GM23338 (cell line): ENCODE measurements at regions not wholly inside any gene's neighbourhood (a gene's known extent, or its start where the extent isn't known, plus 50 kb on each side); places are given as distances from the start of the nearest gene placed in this dataset.

Source experiments
- ATAC-seq: fragments of 200-7000 bp; cut with Tn5 transposase; 3 replicates; pipeline ENCODE4 v1.9.1; 2020
- DNase-seq: peaks from one replicate; pipeline ENCODE4 v3.0.0-alpha.2; 2015; ENCODE audit warnings: low spot score
- H2AFZ ChIP-seq: fragments of 200-600 bp; sonication (generic); 2 replicates; pipeline ENCODE4 v1.8.0; 2016; ENCODE audit warnings: antibody characterized with exemption, mild to moderate bottlenecking, moderate library complexity
- H3F3A ChIP-seq: fragments of 200-600 bp; sonication (generic); replicated peaks from 2 replicates; pipeline ENCODE4 v1.8.0; 2017; ENCODE audit warnings: antibody characterized with exemption, mixed run types, low read depth
- H3K27ac ChIP-seq: fragments of 200-600 bp; sonication (generic); 2 replicates; pipeline ENCODE4 v1.6.1; 2016; ENCODE audit warnings: low read depth
- H3K27me3 ChIP-seq: fragments of 200-600 bp; sonication (generic); 2 replicates; pipeline ENCODE4 v1.8.0; 2016; ENCODE audit warnings: mild to moderate bottlenecking, mixed run types, moderate library complexity; ENCODE audit not compliant: insufficient read depth
- H3K36me3 ChIP-seq: fragments of 200-600 bp; sonication (generic); 2 replicates; pipeline ENCODE4 v1.8.0; 2016; ENCODE audit warnings: mild to moderate bottlenecking; ENCODE audit not compliant: insufficient read depth
- H3K4me1 ChIP-seq: fragments of 200-600 bp; sonication (generic); 2 replicates; pipeline ENCODE4 v1.8.0; 2016; ENCODE audit warnings: mild to moderate bottlenecking, moderate library complexity; ENCODE audit not compliant: insufficient read depth
- H3K4me2 ChIP-seq: fragments of 200-600 bp; sonication (generic); 2 replicates; pipeline ENCODE4 v1.7.1; 2017; ENCODE audit warnings: mixed run types
- H3K4me3 ChIP-seq: fragments of 200-600 bp; sonication (generic); 2 replicates; pipeline ENCODE4 v1.6.1; 2016; ENCODE audit warnings: mixed run types
- H3K79me2 ChIP-seq: fragments of 200-600 bp; sonication (generic); replicated peaks from 2 replicates; pipeline ENCODE4 v1.8.0; 2017; ENCODE audit warnings: mild to moderate bottlenecking; ENCODE audit not compliant: insufficient read depth
- H3K9me2 ChIP-seq: fragments of 200-600 bp; sonication (generic); 2 replicates; pipeline ENCODE4 v1.8.0; 2017; ENCODE audit not compliant: insufficient read depth
- H4K20me1 ChIP-seq: fragments of 200-600 bp; sonication (generic); replicated peaks from 2 replicates; pipeline ENCODE4 v1.8.0; 2017; ENCODE audit warnings: mild to moderate bottlenecking; ENCODE audit not compliant: insufficient read depth
- H3K27ac Mint-ChIP-seq: 2 replicates; pipeline ENCODE4 v1.8.0; 2020; ENCODE audit warnings: inconsistent platforms, mild to moderate bottlenecking, moderate library complexity, mixed read lengths
- H3K27me3 Mint-ChIP-seq: 3 replicates; pipeline ENCODE4 v1.8.0; 2022; ENCODE audit warnings: low read depth, mild to moderate bottlenecking, moderate library complexity, mixed read lengths, inconsistent platforms; ENCODE audit not compliant: insufficient read depth, poor library complexity
- H3K36me3 Mint-ChIP-seq: 3 replicates; pipeline ENCODE4 v1.8.0; 2021; ENCODE audit warnings: low read depth, mild to moderate bottlenecking, inconsistent platforms, moderate library complexity, mixed read lengths
- H3K4me1 Mint-ChIP-seq: 3 replicates; pipeline ENCODE4 v1.8.0; 2020; ENCODE audit warnings: mild to moderate bottlenecking, inconsistent platforms, mixed read lengths
- H3K4me3 Mint-ChIP-seq: 3 replicates; pipeline ENCODE4 v1.8.0; 2021; ENCODE audit warnings: moderate library complexity, mild to moderate bottlenecking, inconsistent platforms, mixed read lengths
- H3K9me3 Mint-ChIP-seq: 3 replicates; pipeline ENCODE4 v1.8.0; 2020; ENCODE audit warnings: moderate library complexity, mild to moderate bottlenecking, inconsistent platforms, mixed read lengths
- CREB1 ChIP-seq: fragments of 250-450 bp; sonication (Bioruptor Pico); IDR thresholded peaks from 2 replicates; pipeline ENCODE4 v1.5.0; 2020; ENCODE audit warnings: low read depth, mild to moderate bottlenecking, moderate library complexity
- EZH2 ChIP-seq: fragments of 200-600 bp; sonication (generic); IDR thresholded peaks from one replicate; pipeline ENCODE4 v1.8.0; 2017; ENCODE audit warnings: antibody characterized with exemption, mild to moderate bottlenecking, low read depth; ENCODE audit not compliant: unreplicated experiment
- EZH2phosphoT487 ChIP-seq: fragments of 200-600 bp; sonication (generic); IDR thresholded peaks from one replicate; pipeline ENCODE4 v1.8.1; 2018; ENCODE audit warnings: antibody characterized with exemption; ENCODE audit not compliant: unreplicated experiment
- JUNB ChIP-seq: IDR thresholded peaks from one replicate; pipeline ENCODE4 v1.6.1; 2016; ENCODE audit warnings: antibody characterized with exemption; ENCODE audit not compliant: unreplicated experiment
- NANOG ChIP-seq: IDR thresholded peaks from 2 replicates; pipeline ENCODE4 v1.6.1; 2016; ENCODE audit warnings: antibody characterized with exemption, borderline replicate concordance
- POLR2AphosphoS5 ChIP-seq: IDR thresholded peaks from 2 replicates; pipeline ENCODE4 v1.6.1; 2016; ENCODE audit warnings: antibody characterized with exemption, low read depth
- STAT1 ChIP-seq: IDR thresholded peaks from one replicate; pipeline ENCODE4 v1.6.1; 2016; ENCODE audit warnings: antibody characterized with exemption; ENCODE audit not compliant: unreplicated experiment
- ZNF114 ChIP-seq: fragments of 250-450 bp; sonication (Bioruptor Pico); IDR thresholded peaks from 2 replicates; pipeline ENCODE4 v1.5.0; 2020; ENCODE audit warnings: mild to moderate bottlenecking, moderate library complexity
- TF ChIP-seq, protein P1 (sequence below): IDR thresholded peaks from one replicate; pipeline ENCODE4 v1.6.1; 2018; ENCODE audit warnings: antibody characterized with exemption; ENCODE audit not compliant: unreplicated experiment
- TF ChIP-seq, protein P2 (sequence below), 2 experiments: fragments of 200-600 bp in 1 of 2; sonication (generic) in 1 of 2; conservative IDR thresholded peaks; 2 replicates each; pipeline versions ENCODE4 v1.5.1 to v1.6.1; 2016 to 2017; ENCODE audit warnings: antibody characterized with exemption in 2 of 2, low read depth in 2 of 2, mild to moderate bottlenecking in 2 of 2, moderate library complexity in 1 of 2
- TF ChIP-seq, protein P3 (sequence below): fragments of 250-450 bp; sonication (Bioruptor Pico); IDR thresholded peaks from 2 replicates; pipeline ENCODE4 v1.5.0; 2020; ENCODE audit warnings: mild to moderate bottlenecking, moderate library complexity

DNA sequence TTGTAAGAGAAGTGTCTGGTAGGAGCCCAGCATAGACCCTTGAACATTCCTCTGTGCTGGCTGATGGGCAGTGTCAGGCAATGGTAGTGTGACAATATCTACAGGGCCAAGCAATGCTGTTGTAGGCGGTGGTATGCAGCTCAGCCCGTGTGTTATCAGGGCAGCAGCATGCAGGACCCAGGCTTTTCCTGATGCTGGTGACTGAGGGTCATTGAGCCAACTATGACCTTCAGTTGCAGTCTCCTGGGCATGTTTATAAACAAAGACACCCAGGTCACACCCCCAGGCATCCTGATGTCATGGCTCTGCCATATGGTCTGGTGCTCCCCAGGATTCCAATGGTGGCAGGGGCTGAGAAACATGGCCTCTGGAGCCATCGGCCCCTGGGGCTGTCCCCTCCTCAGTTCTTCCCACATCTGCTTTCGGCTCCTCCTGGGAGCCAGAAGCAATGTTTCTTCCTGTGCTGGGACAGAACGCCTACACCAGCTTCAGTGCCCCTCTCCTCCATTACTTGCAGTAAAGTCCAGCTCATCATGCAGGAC is 518.0 kb upstream of the HS6ST1 start:
- Histone ChIP-seq H3K4me3 (no peak overlapping the region), H3K27ac (no peak overlapping the region), H3K36me3 (no peaks in the 10 kb centered on the region), H3F3A (no peaks in the 10 kb centered on the region), H3K4me2 (no peak overlapping the region), H3K27me3 (no peaks in the 10 kb centered on the region), H3K4me1 (no peaks in the 10 kb centered on the region), H3K79me2 (no peaks in the 10 kb centered on the region), H2AFZ (no peak overlapping the region), H3K9me2 (peaks cover 8% of the 10 kb centered on the region), H4K20me1 (no peaks in the 10 kb centered on the region)
- Mint-ChIP-seq H3K4me3 (no peak overlapping the region), H3K4me1 (peaks cover 8% of the 10 kb centered on the region), H3K27me3 (peaks cover 9% of the 10 kb centered on the region), H3K36me3 (no peaks in the 10 kb centered on the region), H3K9me3 (peaks cover 3% of the 10 kb centered on the region; the same call in 2 of the 3 replicates), H3K27ac (no peak overlapping the region)
- ATAC-seq, result no peak
- TF ChIP-seq, protein P1, sequence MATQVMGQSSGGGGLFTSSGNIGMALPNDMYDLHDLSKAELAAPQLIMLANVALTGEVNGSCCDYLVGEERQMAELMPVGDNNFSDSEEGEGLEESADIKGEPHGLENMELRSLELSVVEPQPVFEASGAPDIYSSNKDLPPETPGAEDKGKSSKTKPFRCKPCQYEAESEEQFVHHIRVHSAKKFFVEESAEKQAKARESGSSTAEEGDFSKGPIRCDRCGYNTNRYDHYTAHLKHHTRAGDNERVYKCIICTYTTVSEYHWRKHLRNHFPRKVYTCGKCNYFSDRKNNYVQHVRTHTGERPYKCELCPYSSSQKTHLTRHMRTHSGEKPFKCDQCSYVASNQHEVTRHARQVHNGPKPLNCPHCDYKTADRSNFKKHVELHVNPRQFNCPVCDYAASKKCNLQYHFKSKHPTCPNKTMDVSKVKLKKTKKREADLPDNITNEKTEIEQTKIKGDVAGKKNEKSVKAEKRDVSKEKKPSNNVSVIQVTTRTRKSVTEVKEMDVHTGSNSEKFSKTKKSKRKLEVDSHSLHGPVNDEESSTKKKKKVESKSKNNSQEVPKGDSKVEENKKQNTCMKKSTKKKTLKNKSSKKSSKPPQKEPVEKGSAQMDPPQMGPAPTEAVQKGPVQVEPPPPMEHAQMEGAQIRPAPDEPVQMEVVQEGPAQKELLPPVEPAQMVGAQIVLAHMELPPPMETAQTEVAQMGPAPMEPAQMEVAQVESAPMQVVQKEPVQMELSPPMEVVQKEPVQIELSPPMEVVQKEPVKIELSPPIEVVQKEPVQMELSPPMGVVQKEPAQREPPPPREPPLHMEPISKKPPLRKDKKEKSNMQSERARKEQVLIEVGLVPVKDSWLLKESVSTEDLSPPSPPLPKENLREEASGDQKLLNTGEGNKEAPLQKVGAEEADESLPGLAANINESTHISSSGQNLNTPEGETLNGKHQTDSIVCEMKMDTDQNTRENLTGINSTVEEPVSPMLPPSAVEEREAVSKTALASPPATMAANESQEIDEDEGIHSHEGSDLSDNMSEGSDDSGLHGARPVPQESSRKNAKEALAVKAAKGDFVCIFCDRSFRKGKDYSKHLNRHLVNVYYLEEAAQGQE, result no peak
- TF ChIP-seq NANOG, result no peak
- TF ChIP-seq ZNF114 (CRISPR knock-in tag), result no peak
- TF ChIP-seq CREB1 (CRISPR knock-in tag), result no peak
- TF ChIP-seq, protein P2, sequence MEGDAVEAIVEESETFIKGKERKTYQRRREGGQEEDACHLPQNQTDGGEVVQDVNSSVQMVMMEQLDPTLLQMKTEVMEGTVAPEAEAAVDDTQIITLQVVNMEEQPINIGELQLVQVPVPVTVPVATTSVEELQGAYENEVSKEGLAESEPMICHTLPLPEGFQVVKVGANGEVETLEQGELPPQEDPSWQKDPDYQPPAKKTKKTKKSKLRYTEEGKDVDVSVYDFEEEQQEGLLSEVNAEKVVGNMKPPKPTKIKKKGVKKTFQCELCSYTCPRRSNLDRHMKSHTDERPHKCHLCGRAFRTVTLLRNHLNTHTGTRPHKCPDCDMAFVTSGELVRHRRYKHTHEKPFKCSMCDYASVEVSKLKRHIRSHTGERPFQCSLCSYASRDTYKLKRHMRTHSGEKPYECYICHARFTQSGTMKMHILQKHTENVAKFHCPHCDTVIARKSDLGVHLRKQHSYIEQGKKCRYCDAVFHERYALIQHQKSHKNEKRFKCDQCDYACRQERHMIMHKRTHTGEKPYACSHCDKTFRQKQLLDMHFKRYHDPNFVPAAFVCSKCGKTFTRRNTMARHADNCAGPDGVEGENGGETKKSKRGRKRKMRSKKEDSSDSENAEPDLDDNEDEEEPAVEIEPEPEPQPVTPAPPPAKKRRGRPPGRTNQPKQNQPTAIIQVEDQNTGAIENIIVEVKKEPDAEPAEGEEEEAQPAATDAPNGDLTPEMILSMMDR (conservative IDR thresholded peaks at IDR 0.05; ENCODE audit: low read depth in 2 of 2), result no peak
- no peak for TF ChIP-seq POLR2AphosphoS5
- DNase-seq, result no peak

DNA sequence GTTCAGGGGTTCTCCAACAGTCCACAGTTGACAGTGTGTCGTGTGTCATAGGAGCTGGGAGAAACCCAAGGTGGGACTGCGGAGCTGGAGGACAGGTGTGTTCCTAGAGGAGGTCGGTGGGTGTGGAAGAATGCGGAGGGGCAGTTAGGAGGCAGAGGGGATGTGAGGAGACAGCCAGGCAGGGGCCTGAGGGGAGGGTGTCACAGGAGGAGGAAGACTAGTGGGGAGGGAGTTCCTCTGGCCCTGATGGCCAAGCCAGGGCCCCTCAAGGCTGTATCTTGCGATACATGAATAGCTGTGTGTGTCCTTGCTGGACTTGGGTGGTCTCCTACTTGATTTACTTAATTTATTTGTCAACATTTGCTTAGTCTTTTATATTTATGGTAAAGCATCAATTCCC is 519.6 kb upstream of the HS6ST1 start:
- Histone ChIP-seq H4K20me1 (no peaks in the 10 kb centered on the region), H3K27me3 (no peaks in the 10 kb centered on the region), H3K36me3 (no peaks in the 10 kb centered on the region), H2AFZ (no peak overlapping the region), H3K9me2 (peaks cover 8% of the 10 kb centered on the region), H3K79me2 (no peaks in the 10 kb centered on the region), H3K27ac (no peak overlapping the region), H3F3A (no peaks in the 10 kb centered on the region), H3K4me3 (no peak overlapping the region), H3K4me1 (no peaks in the 10 kb centered on the region), H3K4me2 (no peak overlapping the region)
- peaks cover 5% of the 10 kb centered on the region for H3K4me1 Mint-ChIP-seq
- H3K27ac Mint-ChIP-seq, result no peak overlapping the region
- no peaks in the 10 kb centered on the region for H3K36me3 Mint-ChIP-seq
- no peak overlapping the region for H3K4me3 Mint-ChIP-seq
- ATAC-seq, result no peak
- H3K27me3 Mint-ChIP-seq, result peaks cover 8% of the 10 kb centered on the region
- peaks cover 3% of the 10 kb centered on the region; the same call in 2 of the 3 replicates for H3K9me3 Mint-ChIP-seq
- no peak for DNase-seq
- no peak for TF ChIP-seq STAT1
- no peak for TF ChIP-seq EZH2phosphoT487
- TF ChIP-seq, protein P3, sequence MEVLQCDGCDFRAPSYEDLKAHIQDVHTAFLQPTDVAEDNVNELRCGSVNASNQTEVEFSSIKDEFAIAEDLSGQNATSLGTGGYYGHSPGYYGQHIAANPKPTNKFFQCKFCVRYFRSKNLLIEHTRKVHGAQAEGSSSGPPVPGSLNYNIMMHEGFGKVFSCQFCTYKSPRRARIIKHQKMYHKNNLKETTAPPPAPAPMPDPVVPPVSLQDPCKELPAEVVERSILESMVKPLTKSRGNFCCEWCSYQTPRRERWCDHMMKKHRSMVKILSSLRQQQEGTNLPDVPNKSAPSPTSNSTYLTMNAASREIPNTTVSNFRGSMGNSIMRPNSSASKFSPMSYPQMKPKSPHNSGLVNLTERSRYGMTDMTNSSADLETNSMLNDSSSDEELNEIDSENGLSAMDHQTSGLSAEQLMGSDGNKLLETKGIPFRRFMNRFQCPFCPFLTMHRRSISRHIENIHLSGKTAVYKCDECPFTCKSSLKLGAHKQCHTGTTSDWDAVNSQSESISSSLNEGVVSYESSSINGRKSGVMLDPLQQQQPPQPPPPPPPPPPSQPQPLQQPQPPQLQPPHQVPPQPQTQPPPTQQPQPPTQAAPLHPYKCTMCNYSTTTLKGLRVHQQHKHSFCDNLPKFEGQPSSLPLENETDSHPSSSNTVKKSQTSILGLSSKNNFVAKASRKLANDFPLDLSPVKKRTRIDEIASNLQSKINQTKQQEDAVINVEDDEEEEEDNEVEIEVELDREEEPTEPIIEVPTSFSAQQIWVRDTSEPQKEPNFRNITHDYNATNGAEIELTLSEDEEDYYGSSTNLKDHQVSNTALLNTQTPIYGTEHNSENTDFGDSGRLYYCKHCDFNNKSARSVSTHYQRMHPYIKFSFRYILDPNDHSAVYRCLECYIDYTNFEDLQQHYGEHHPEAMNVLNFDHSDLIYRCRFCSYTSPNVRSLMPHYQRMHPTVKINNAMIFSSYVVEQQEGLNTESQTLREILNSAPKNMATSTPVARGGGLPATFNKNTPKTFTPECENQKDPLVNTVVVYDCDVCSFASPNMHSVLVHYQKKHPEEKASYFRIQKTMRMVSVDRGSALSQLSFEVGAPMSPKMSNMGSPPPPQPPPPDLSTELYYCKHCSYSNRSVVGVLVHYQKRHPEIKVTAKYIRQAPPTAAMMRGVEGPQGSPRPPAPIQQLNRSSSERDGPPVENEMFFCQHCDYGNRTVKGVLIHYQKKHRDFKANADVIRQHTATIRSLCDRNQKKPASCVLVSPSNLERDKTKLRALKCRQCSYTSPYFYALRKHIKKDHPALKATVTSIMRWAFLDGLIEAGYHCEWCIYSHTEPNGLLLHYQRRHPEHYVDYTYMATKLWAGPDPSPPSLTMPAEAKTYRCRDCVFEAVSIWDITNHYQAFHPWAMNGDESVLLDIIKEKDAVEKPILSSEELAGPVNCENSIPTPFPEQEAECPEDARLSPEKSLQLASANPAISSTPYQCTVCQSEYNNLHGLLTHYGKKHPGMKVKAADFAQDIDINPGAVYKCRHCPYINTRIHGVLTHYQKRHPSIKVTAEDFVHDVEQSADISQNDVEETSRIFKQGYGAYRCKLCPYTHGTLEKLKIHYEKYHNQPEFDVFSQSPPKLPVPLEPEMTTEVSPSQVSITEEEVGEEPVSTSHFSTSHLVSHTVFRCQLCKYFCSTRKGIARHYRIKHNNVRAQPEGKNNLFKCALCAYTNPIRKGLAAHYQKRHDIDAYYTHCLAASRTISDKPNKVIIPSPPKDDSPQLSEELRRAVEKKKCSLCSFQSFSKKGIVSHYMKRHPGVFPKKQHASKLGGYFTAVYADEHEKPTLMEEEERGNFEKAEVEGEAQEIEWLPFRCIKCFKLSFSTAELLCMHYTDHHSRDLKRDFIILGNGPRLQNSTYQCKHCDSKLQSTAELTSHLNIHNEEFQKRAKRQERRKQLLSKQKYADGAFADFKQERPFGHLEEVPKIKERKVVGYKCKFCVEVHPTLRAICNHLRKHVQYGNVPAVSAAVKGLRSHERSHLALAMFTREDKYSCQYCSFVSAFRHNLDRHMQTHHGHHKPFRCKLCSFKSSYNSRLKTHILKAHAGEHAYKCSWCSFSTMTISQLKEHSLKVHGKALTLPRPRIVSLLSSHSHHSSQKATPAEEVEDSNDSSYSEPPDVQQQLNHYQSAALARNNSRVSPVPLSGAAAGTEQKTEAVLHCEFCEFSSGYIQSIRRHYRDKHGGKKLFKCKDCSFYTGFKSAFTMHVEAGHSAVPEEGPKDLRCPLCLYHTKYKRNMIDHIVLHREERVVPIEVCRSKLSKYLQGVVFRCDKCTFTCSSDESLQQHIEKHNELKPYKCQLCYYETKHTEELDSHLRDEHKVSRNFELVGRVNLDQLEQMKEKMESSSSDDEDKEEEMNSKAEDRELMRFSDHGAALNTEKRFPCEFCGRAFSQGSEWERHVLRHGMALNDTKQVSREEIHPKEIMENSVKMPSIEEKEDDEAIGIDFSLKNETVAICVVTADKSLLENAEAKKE (CRISPR knock-in tag), result no peak
- TF ChIP-seq JUNB, result no peak
- TF ChIP-seq EZH2, result no peak
